Endodermal cell (in vitro differentiated cells): ENCODE measurements at regions not wholly inside any gene's neighbourhood (a gene's known extent, or its start where the extent isn't known, plus 50 kb on each side); places are given as distances from the start of the nearest gene placed in this dataset.

ENCODE experiments used
- DNase-seq: peaks from one replicate; pipeline ENCODE4 v3.0.0-alpha.2; 2017
- H3K27ac ChIP-seq: 2 replicates; pipeline ENCODE4 v1.5.1; 2013; ENCODE audit warnings: mild to moderate bottlenecking, low read depth, low read length, moderate library complexity
- H3K27me3 ChIP-seq: 2 replicates; pipeline ENCODE4 v1.6.1; 2013; ENCODE audit warnings: mild to moderate bottlenecking, low read length, moderate library complexity; ENCODE audit not compliant: insufficient read depth, control insufficient read depth, poor library complexity, severe bottlenecking
- H3K36me3 ChIP-seq: 2 replicates; pipeline ENCODE4 v1.7.0; 2013; ENCODE audit warnings: mild to moderate bottlenecking, low read length, moderate library complexity; ENCODE audit not compliant: control insufficient read depth, insufficient read depth
- H3K4me1 ChIP-seq: one replicate; pipeline ENCODE4 v1.7.0; 2013; ENCODE audit warnings: low read length; ENCODE audit not compliant: control insufficient read depth, insufficient read depth
- H3K4me3 ChIP-seq: 2 replicates; pipeline ENCODE4 v1.5.1; 2013; ENCODE audit warnings: mild to moderate bottlenecking, low read length, moderate library complexity
- H3K9ac ChIP-seq: 2 replicates; pipeline ENCODE4 v1.6.1; 2013; ENCODE audit warnings: mild to moderate bottlenecking, low read length, moderate library complexity; ENCODE audit not compliant: poor library complexity, severe bottlenecking; ENCODE audit errors: extremely low read depth
- H3K9me3 ChIP-seq: 2 replicates; pipeline ENCODE4 v1.6.1; 2013; ENCODE audit warnings: mild to moderate bottlenecking, low read length, moderate library complexity; ENCODE audit not compliant: control insufficient read depth
- H3K27ac Mint-ChIP-seq: 2 replicates; pipeline ENCODE4 v1.8.0; 2020; ENCODE audit warnings: mixed read lengths
- H3K27me3 Mint-ChIP-seq: 2 replicates; pipeline ENCODE4 v1.8.0; 2021; ENCODE audit warnings: mild to moderate bottlenecking, mixed read lengths; ENCODE audit not compliant: insufficient read depth
- H3K36me3 Mint-ChIP-seq: 2 replicates; pipeline ENCODE4 v1.8.0; 2020; ENCODE audit warnings: low read depth, mixed read lengths
- H3K4me1 Mint-ChIP-seq: 2 replicates; pipeline ENCODE4 v1.8.0; 2020; ENCODE audit warnings: mixed read lengths
- H3K4me3 Mint-ChIP-seq: 2 replicates; pipeline ENCODE4 v1.8.0; 2020; ENCODE audit warnings: mild to moderate bottlenecking, moderate library complexity, mixed read lengths
- H3K9me3 Mint-ChIP-seq: 2 replicates; pipeline ENCODE4 v1.8.0; 2020; ENCODE audit warnings: mild to moderate bottlenecking, mixed read lengths
- CTCF ChIP-seq: fragments of 200-600 bp; sonication (generic); conservative IDR thresholded peaks from 2 replicates; pipeline ENCODE4 v1.5.0; 2021; ENCODE audit warnings: antibody characterized with exemption, mild to moderate bottlenecking
- WGBS, 2 experiments: methylation state at CpG; one replicate each; pipeline versions ENCODE4 v1.1.5 to v1.1.7; 2013; ENCODE audit warnings: missing lambda C conversion rate in 2 of 2, mixed read lengths in 1 of 2; ENCODE audit not compliant: insufficient coverage in 1 of 2, insufficient read length in 1 of 2; 5-methylcytosine and 5-hydroxymethylcytosine counted together

GRCh38 chr1:106619827-106620134 is 436.7 kb upstream of the PRMT6 start:
- Mint-ChIP-seq H3K27ac (no peak overlapping the region), H3K9me3 (peaks cover 21% of the 10 kb centered on the region), H3K36me3 (no peaks in the 10 kb centered on the region), H3K27me3 (no peaks in the 10 kb centered on the region), H3K4me3 (no peak overlapping the region), H3K4me1 (peaks cover 8% of the 10 kb centered on the region)
- Histone ChIP-seq H3K36me3 (no peaks in the 10 kb centered on the region), H3K27ac (no peak overlapping the region), H3K9ac (no peak overlapping the region), H3K27me3 (no peaks in the 10 kb centered on the region), H3K9me3 (peaks cover 22% of the 10 kb centered on the region), H3K4me3 (no peak overlapping the region), H3K4me1 (peaks cover 2% of the 10 kb centered on the region)
- 64 to 80% methylated on average over 5 of the region's 5 CpGs for WGBS, 2 experiments
- no peak for TF ChIP-seq CTCF
- DNase-seq = no peak

GRCh38 chr1:106620521-106620954 is 435.9 kb upstream of the PRMT6 start:
- H3K36me3 Mint-ChIP-seq = no peaks in the 10 kb centered on the region
- Histone ChIP-seq H3K9ac (no peak overlapping the region), H3K9me3 (peaks cover 22% of the 10 kb centered on the region), H3K4me3 (no peak overlapping the region), H3K27ac (no peak overlapping the region), H3K36me3 (no peaks in the 10 kb centered on the region), H3K4me1 (peaks cover 2% of the 10 kb centered on the region), H3K27me3 (no peaks in the 10 kb centered on the region)
- no peak overlapping the region for H3K27ac Mint-ChIP-seq
- peaks cover 28% of the 10 kb centered on the region for H3K9me3 Mint-ChIP-seq
- no peak overlapping the region for H3K4me3 Mint-ChIP-seq
- no peaks in the 10 kb centered on the region for H3K27me3 Mint-ChIP-seq
- peaks cover 8% of the 10 kb centered on the region for H3K4me1 Mint-ChIP-seq
- WGBS, 2 experiments = 88 to 90% methylated on average over 2 to 7 of the region's 7 CpGs
- peak; percentile 38 for DNase-seq
- TF ChIP-seq CTCF = no peak

GRCh38 chr1:106621853-106622252 is 434.6 kb upstream of the PRMT6 start:
- Mint-ChIP-seq H3K4me3 (no peak overlapping the region), H3K36me3 (peaks cover 2% of the 10 kb centered on the region), H3K9me3 (peaks cover 40% of the 10 kb centered on the region), H3K27me3 (no peaks in the 10 kb centered on the region), H3K27ac (no peak overlapping the region), H3K4me1 (peaks cover 8% of the 10 kb centered on the region)
- Histone ChIP-seq H3K27ac (no peak overlapping the region), H3K9me3 (peaks cover 34% of the 10 kb centered on the region), H3K36me3 (no peaks in the 10 kb centered on the region), H3K9ac (no peak overlapping the region), H3K27me3 (no peaks in the 10 kb centered on the region), H3K4me1 (peaks cover 2% of the 10 kb centered on the region), H3K4me3 (no peak overlapping the region)
- no peak for DNase-seq
- TF ChIP-seq CTCF = no peak
- 100% methylated on average over 1 to 2 of the region's 2 CpGs for WGBS, 2 experiments
